ENCODE measurements at regions not wholly inside any gene's neighbourhood (a gene's known extent, or its start where the extent isn't known, plus 50 kb on each side); places are given as distances from the start of the nearest gene placed in this dataset.
"Not testable (repeated sequence)": the region's sequence is repeated elsewhere in the genome, so short reads cannot be mapped to it uniquely, and the experiment has no call there.

- DNase-seq = no peak
These were observed 421.4 kb upstream of the NRSN1 start for GRCh38 chr6:23704479-23705052.

- no peak for DNase-seq
These were observed 420.3 kb upstream of the NRSN1 start for GRCh38 chr6:23705697-23706096.

DNA sequence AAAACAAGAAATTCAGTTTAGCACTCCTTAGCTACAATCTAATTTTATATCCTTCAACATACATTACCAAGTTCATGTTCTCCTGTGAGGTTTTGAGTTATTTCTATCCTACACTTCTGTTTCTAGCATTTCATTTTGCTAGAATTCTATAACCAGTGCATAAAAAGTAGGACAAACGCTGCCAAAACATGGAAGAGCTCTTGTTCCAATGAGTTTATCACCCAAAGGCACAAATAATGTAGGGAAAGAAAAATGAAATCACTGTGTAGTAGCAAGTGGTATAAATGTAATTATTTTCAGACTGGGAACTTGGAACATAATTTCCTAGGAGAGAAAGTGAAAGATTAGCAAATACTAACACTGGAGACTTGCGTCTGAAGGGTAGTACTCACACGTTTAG, 413.3 kb upstream of the NRSN1 start:
- DNase-seq = no peak

DNA sequence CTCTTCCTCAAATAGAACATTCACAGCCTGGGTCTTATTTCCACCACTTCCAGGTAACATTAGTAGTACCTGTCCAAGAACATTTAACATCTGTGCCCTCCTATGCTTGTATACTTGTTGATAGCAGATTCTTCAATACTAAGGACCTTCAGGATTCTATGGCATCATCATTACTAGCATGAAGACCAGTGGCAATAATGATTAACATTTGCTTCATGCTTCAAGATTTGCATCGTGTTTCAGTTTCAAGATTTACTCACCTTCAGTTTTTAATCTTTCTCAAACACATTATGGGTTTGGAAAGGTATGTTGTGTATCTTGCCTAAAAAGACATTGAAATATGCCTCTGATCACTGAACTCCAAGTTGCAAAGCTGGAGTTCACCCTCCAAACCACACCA, 412.8 kb upstream of the NRSN1 start:
- no peak for DNase-seq

GRCh38 chr6:23728707-23729106, 397.3 kb upstream of the NRSN1 start:
- DNase-seq = no peak

DNA sequence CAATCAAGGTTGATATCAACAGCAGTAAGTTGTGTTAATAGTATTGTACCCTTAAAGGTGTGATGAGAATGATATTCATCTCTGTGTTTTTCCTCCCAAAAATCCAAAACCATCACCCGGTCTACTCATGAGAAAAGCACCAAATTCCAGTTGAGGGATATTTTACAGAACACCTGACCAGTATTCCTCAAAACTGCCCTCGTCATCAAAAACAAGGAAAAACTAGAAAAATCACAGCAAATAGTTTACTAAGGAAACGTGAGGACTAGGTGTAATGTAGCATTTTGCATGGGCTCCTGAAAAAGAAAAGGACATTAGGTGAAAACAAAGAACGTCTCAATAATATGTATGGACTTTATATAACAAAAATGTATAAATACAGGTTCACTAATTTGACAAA, 394.4 kb upstream of the NRSN1 start:
- DNase-seq = no peak

DNA sequence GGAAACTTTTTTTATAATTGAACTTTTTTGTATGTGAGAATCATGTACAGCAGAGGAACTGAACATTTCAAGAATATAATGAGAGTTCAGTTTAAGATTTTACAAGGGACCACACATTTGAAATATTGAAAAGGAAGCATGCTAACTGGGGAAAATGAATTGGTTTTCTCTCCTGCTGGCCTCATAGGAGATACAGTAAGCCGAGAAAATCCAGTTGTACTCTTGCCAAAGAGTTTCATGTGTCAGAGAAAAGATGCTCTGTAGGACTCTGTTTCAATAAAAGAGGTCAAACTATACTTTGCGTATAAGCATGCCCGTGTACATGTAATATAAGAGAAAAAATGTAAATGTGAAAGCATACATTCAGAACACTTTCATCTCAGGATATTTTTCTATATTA, 393.5 kb upstream of the NRSN1 start:
- no peak for DNase-seq

DNA sequence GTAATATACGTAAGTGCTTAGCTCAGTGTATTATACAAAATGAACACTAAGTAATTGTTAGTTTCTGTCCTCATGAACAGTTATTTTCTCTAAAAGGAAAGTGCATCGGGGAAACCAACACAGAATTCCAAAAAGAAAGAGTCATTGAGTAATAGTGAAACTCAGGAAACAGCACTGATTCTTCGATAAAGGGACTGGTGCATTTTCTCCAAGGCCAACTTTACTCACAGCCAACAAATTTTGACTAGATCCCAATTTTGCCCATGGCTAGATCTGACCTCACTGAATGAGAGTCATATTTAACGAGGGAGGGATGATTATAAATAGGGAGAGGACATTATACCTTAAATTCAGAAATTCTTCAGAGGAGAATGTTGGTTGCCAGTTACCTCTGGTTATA, 390.9 kb upstream of the NRSN1 start:
- DNase-seq = no peak

GRCh38 chr6:23736577-23736976, 389.4 kb upstream of the NRSN1 start:
- no peak for DNase-seq

GRCh38 chr6:23747239-23747638, 378.8 kb upstream of the NRSN1 start:
- DNase-seq = no peak

DNA sequence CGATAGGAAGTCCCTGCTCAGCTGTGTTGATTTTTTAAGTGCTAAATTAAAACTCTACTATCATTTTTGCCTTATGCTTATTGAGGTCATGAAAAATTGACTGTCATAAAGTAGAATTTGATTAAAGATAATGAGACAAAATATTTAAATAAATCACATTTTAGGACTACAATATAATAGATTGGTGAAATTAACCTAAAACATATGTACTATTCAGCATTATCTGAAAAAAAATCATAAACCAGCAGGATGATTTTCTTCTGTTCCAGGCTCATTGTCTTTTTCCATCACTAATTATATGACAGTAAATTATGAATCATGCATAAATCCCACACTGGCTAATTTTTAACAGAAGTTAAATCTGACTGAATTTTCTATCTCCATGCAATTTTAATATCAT, 373.6 kb upstream of the NRSN1 start:
- DNase-seq = no peak

- no peak for DNase-seq
These were observed 371.8 kb upstream of the NRSN1 start for GRCh38 chr6:23754197-23754596.

DNA sequence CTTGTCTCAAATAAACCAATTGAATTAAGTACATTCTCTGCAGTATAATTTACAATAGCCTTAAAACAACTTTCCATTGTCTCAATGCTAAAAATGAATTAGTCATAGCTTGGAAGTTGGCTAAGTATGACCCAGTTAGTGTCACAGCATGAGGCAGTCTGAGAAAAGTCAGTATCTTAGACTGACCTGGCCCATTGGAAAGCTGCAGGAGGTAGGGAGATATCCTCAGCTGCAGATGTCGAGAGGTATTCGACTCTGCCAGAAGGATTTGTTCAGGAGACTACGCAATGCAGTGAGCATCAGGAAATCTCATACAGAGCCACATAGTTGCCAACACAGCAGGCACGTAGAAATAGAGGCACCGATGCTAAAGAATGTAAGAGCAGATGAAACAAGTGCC, 350.9 kb upstream of the NRSN1 start:
- DNase-seq = no peak

- DNase-seq = no peak
These were observed 342.1 kb upstream of the NRSN1 start for GRCh38 chr6:23783901-23784300.

- DNase-seq = no peak
These were observed 341.6 kb upstream of the NRSN1 start for GRCh38 chr6:23784301-23784919.

DNA sequence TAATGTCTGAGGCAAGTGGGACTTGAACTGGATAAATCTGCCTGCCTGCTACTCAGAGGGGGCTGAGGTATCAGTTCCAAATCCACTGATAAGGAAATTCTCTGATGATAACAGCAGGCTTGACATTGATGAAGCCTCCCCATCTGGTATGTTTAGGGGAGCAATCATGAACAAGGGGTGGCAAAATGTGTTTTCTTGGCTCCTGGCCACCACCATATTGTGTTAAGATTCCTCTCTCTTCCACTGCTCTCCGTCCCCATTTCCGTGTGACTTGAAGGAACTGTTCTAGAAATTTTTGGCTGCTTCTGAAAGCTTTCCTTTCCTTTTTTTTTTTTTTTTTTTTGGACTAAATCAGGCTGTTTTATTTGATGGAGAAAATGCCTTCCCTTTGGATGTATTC, 335.3 kb upstream of the NRSN1 start:
- no peak for DNase-seq

DNA sequence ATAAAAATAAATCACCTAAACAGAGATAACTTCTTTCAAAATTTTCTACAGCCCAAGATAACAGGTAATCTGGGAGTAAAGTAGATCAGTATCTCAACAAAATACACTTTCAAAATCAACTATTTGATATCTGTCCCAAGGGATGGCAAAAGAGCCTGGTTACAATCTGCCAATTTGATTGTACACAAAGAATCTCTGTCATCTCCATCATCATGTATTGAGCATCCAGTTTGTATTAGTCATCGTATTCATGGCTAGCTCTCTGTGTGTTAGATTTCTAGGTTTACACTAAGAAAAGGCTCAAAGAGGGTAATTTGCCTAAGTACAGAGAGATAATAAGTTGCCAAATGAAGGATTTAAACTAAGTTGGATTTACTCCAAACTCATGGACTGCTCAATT, 329.0 kb upstream of the NRSN1 start:
- DNase-seq = no peak

GRCh38 chr6:23804289-23804688, 321.7 kb upstream of the NRSN1 start:
- not testable (repeated sequence) for DNase-seq

GRCh38 chr6:23821141-23821540, 304.9 kb upstream of the NRSN1 start:
- not testable (repeated sequence) for DNase-seq

DNA sequence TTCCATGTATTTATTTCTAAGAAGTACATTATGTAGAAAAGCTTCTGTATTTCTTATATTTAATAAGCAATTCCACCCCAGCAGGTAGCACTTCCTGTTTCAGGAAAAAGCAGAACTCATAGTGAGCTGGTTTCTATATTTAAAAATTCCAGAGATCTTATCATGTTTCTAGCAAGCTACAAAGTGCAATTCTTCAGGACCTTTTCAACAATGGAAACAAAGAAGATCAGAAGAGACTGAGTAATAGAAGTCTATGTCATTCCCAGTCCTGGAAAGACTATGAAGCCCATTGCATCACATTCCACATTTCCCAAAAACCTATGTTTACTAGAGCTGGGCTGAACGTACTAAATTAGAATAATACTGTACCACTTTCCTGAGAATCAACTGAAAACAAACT, 302.6 kb upstream of the NRSN1 start:
- no peak for DNase-seq

GRCh38 chr6:23826572-23826971, 299.4 kb upstream of the NRSN1 start:
- DNase-seq = no peak

GRCh38 chr6:23828861-23829260, 297.2 kb upstream of the NRSN1 start:
- no peak for DNase-seq

DNA sequence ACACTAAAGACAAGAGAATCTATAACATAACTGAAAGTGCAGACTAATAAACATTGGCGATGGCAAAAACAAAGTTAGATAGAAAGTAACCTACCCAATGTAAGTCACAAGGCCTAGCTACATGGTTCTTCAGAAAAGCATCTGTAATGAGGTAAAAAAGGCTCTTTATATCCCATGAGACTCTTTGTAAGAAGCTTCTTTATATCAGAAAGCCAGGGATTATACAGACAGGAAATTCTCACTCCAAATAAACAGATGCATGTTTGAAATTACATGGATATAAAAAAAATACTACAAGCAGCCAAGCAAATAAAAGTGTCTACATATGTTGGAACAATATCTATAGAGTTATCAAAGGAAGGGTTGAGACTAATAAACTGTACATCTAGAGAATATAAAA, 284.9 kb upstream of the NRSN1 start:
- no peak for DNase-seq

GRCh38 chr6:23842760-23843159, 283.3 kb upstream of the NRSN1 start:
- no peak for DNase-seq

GRCh38 chr6:23851522-23851921, 274.5 kb upstream of the NRSN1 start:
- DNase-seq = no peak

Data from suppressor macrophage treated with lipopolysaccharide for 4 hours (primary cell).